Activated naive CD4-positive, alpha-beta T cell treated with anti-CD3 and anti-CD28 coated beads, Interleukin-2, amount 50 U/mL, for 72 hours (primary cell): ENCODE measurements at regions not wholly inside any gene's neighbourhood (a gene's known extent, or its start where the extent isn't known, plus 50 kb on each side); places are given as distances from the start of the nearest gene placed in this dataset.

ENCODE experiments used
- ATAC-seq, 2 donors: fragments of 150-1000 bp; cut with Tn5 transposase; 2 replicates each; pipeline ENCODE4 v1.10.0; 2021; ENCODE audit warnings: mild to moderate bottlenecking in 2 of 2, moderate library complexity in 2 of 2
- DNase-seq, 2 donors: peaks; one replicate each; pipeline ENCODE4 v3.0.0; 2021 to 2022; ENCODE audit warnings: low spot score in 2 of 2
- H3K27ac Mint-ChIP-seq, 2 donors: one replicate each; pipeline ENCODE4 v1.8.0; 2022; ENCODE audit warnings: mild to moderate bottlenecking in 2 of 2, mixed read lengths in 2 of 2
- H3K36me3 Mint-ChIP-seq, 2 donors: one replicate each; pipeline ENCODE4 v1.8.0; 2022; ENCODE audit warnings: mixed read lengths in 2 of 2
- H3K9me3 Mint-ChIP-seq, 2 donors: one replicate each; pipeline ENCODE4 v1.8.0; 2022; ENCODE audit warnings: mixed read lengths in 2 of 2

- no peak for DNase-seq
- H3K9me3 Mint-ChIP-seq = peaks cover 3 to 4% of the 10 kb centered on the region in 2 donors
- peak overlapping the region in 1 of 2 donors; percentile 58 for H3K27ac Mint-ChIP-seq
- no peak for ATAC-seq
- peaks cover 9 to 16% of the 10 kb centered on the region in 2 donors for H3K36me3 Mint-ChIP-seq
Observed at GRCh38 chr12:92027701-92028440, 117.8 kb downstream of the BTG1 start.

DNA sequence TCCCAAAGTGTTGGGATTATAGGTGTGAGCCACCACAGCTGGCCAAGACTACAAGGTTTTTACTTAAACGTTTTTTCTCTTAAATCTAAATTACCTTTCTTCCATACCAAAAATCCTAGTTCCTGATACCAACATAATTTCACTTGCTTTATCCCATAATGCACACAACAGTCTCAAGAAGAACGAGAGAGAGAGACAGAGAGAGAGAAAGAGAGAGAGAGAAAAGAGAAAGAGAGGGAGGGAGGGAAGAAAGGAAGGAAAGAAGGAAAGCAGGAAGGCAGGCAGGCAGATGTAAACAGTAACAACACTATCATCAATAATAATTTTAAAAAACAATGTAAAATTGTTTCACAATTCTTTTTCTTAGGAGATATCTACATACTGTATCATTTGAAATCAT lies 118.4 kb downstream of the BTG1 start:
- H3K27ac Mint-ChIP-seq = peak overlapping the region in 1 of 2 donors; percentile 58
- H3K36me3 Mint-ChIP-seq = peaks cover 5 to 14% of the 10 kb centered on the region in 2 donors
- no peaks in the 10 kb centered on the region for H3K9me3 Mint-ChIP-seq
- ATAC-seq (no peak), DNase-seq (no peak)

GRCh38 chr12:92025462-92026207 lies 120.0 kb downstream of the BTG1 start:
- Mint-ChIP-seq H3K27ac (peak overlapping the region in 1 of 2 donors; percentile 51), H3K36me3 (peaks cover 9% of the 10 kb centered on the region in 2 donors), H3K9me3 (no peaks in the 10 kb centered on the region)
- DNase-seq (no peak), ATAC-seq (peak; percentile 11 to 46)

- Mint-ChIP-seq H3K27ac (peak overlapping the region in 1 of 2 donors; percentile 42), H3K36me3 (peaks cover 13 to 27% of the 10 kb centered on the region in 2 donors), H3K9me3 (peaks cover 6 to 12% of the 10 kb centered on the region in 2 donors)
- no peak for DNase-seq
- ATAC-seq = no peak
Observed at GRCh38 chr12:92022093-92022492, 123.6 kb downstream of the BTG1 start.

DNA sequence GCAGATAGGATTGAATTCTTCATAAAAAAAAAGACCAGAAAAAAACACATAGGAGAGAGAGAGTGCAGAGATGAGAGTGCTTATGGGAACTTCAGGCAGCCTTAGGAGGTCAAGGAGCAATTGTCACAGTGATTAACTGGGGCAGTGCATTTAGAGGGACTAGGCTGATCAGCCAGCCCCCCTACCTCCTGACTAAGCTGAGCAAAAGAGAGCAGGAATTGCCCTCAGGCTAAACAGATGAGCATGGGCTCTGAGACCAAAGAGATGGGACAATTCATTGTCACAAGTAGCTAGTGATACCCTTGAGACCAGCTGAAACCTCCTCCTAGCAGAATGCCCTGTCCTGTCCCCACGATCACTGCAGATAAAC lies 124.0 kb downstream of the BTG1 start:
- ATAC-seq (no peak), DNase-seq (no peak)
- H3K36me3 Mint-ChIP-seq = peaks cover 17 to 30% of the 10 kb centered on the region in 2 donors
- H3K27ac Mint-ChIP-seq = peak overlapping the region; percentile 42 to 45
- H3K9me3 Mint-ChIP-seq = peaks cover 6 to 15% of the 10 kb centered on the region in 2 donors

DNA sequence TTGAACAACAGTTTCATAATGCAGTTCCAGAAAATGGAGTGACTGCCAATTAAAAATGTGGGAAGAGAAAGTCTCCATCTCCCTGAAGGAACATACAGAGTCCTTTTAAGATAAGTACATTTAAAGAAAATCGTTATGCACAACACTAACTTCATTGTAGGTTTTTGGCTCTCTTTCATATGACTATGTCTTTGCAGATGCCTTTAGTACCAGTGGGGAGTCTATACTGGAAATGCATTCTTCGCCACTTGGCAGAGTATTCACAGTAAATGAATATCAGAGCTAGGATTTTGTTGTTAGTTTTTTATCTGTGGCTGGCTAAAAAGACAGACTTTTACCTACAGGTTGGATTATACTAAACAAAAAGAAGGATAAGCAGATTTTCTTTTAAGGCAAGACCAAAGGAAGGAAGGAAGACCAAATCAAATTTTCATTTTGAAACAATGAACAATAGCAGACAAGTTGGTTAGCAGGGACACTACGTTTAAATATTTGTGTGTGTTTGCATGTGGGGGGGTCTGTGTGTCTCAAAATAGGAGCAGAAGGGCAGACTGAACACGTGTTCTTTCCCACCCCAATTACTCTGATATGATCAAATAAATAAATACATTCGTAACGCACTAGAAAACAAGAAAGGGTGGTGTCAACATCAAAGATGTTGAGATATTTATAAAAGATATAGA lies 124.5 kb downstream of the BTG1 start:
- Mint-ChIP-seq H3K27ac (peak overlapping the region; percentile 42 to 45), H3K9me3 (peaks cover 6 to 15% of the 10 kb centered on the region in 2 donors), H3K36me3 (peaks cover 20 to 30% of the 10 kb centered on the region in 2 donors)
- ATAC-seq (no peak), DNase-seq (no peak)

DNA sequence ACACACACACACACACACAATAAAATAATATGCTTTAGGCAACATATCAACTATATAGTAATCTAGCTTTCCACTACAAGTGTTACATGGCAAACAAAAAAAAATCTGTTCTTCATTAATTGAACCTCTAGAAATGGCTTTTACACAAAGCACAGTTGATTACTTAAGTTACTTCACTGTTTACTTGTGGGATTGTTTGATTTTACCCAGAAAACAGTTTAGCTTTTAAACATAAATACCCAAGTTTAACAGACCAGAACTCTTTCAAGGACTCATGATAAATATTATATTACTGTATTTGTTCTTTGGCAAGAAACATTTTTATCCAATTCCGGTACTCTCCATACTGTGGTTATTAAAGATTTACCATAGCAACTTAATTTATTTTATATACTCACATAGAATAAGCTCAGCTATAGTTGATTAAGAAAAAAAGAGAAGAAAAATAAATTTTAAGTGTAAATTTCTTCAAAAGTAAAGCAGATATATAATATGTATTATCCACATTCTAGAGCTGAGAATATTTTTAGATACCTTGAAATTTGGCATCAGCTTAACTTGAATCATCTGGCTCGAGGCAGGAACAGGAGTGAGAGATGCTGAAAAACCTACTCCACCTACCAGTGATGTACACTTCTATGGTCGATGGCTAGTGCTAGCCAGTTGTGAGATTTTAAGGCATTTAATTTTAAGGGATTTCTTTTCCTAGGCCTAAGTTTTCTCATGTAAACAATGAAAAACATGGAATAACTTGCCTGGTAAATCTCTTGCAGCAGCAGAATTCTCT lies 126.0 kb downstream of the BTG1 start:
- Mint-ChIP-seq H3K9me3 (peaks cover 6 to 15% of the 10 kb centered on the region in 2 donors), H3K27ac (no peak overlapping the region), H3K36me3 (peaks cover 20 to 36% of the 10 kb centered on the region in 2 donors)
- DNase-seq (no peak), ATAC-seq (no peak)

DNA sequence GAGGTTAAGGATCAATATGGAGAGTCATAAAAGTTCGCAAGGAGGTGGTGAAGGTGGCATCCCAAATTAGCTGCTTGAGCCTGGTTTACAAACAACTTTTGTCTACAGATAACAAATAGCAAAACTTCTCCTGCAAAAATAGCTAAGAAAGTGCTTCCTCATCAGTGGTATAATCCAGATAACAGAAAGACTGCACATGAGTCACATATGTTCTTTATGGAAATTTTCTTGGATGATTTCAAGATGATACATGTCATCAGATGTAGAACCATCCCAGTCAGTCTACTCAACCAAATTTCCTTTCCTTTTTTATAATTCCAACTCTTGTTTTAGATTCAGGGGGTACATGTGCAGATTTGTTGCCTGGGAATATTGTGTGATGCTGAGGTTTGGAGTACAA lies 133.0 kb downstream of the BTG1 start:
- no peak overlapping the region for H3K27ac Mint-ChIP-seq
- peaks cover 13 to 20% of the 10 kb centered on the region in 2 donors for H3K36me3 Mint-ChIP-seq
- H3K9me3 Mint-ChIP-seq = peaks cover 0 to 8% of the 10 kb centered on the region in 2 donors
- DNase-seq (no peak), ATAC-seq (no peak)

DNA sequence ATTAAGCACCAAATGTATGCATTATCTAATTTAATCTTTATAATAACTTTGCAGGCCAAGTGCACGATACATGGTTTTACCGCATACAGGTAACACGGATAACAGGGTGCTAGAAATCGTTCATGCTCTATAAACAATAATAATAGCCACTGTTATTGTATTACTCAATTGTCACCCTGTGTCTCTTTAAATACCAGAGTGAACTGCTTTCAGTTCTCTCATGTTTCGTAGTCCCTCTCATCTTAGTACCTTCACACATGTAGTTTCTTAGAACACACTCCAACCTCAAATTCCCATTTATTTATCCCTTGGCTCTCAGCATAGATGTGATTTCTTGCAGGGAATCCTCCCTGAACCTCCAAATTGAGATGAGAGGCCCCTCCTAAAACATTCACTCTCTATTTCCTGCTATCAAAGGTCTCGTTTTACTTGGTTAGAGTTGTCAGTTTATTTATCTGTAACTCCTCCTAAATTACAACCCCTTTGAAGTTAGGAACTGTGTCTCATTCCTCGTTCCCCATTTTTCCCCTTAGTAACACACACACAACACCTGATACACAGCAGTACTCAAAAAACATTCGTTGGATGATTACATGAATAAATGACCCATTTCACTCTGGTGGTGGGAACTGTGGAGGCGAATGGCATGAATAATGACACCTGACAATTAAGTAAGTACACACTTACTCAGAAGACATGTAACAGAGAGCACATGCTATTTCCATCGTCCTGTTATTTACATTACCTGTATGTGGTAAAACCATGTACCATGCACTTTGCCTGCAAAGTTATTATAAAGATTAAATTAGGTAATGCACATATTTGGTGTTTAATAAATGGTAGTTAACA lies 134.6 kb downstream of the BTG1 start:
- ATAC-seq = peak; percentile 69 to 81
- no peak for DNase-seq

DNA sequence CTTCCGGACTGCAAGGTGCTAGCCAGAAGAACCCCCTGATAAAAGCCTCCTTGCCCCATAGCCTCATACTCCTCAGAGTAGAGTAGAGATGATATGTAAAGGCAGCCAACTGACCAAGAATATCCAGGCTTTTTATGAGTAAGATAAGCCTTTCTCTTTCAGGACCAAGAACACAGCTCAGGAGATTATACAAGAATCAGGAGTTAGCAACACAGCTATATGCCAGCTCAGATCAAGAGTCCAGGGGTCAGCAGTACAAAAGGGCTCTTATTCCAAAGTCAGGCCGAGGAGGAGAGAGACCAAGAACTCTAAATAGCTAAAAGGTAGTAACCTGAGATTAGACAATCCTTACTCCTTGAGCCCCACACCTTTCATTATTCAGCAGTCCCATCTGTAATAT lies 135.3 kb downstream of the BTG1 start:
- H3K36me3 Mint-ChIP-seq = peaks cover 5 to 19% of the 10 kb centered on the region in 2 donors
- DNase-seq = no peak
- H3K9me3 Mint-ChIP-seq = peaks cover 3 to 11% of the 10 kb centered on the region in 2 donors
- H3K27ac Mint-ChIP-seq = peak overlapping the region; percentile 23 to 25
- peak in 1 of 2 donors; percentile 57 for ATAC-seq

More for the DNA sequence above, 134.6 kb downstream of the BTG1 start:
- Mint-ChIP-seq H3K27ac (peak overlapping the region; percentile 53 to 84), H3K9me3 (peaks cover 3 to 8% of the 10 kb centered on the region in 2 donors), H3K36me3 (peaks cover 5 to 21% of the 10 kb centered on the region in 2 donors)

- DNase-seq = no peak
- peak overlapping the region in 1 of 2 donors; percentile 2 for H3K27ac Mint-ChIP-seq
Observed at GRCh38 chr12:92008345-92008744, 137.3 kb downstream of the BTG1 start.

DNA sequence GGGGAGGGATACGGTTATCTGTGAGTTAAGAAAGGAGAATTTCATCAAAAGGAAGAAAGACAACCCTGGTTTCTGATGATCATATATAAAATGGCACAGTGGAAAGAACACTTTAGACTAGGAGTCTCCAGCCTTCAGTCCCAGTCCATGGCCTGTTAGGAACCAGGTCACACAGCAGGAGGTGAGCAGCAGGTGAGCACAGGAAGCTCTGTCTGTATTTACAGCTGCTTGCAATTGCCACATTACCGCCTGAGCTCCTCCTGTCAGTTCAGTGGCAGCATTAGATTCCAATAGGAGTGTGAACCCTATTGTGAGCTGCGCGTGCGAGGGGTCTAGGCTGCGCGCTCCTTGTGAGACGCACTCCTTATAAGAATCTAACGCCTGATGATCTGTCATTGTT lies 137.9 kb downstream of the BTG1 start:
- DNase-seq = no peak
- Mint-ChIP-seq H3K9me3 (peaks cover 3 to 15% of the 10 kb centered on the region in 2 donors), H3K27ac (no peak overlapping the region), H3K36me3 (peaks cover 5 to 18% of the 10 kb centered on the region in 2 donors)
- no peak for ATAC-seq

More at GRCh38 chr12:92008345-92008744, 137.3 kb downstream of the BTG1 start:
- Mint-ChIP-seq H3K36me3 (peaks cover 5 to 24% of the 10 kb centered on the region in 2 donors), H3K9me3 (peaks cover 3 to 15% of the 10 kb centered on the region in 2 donors)
- ATAC-seq = no peak

DNA sequence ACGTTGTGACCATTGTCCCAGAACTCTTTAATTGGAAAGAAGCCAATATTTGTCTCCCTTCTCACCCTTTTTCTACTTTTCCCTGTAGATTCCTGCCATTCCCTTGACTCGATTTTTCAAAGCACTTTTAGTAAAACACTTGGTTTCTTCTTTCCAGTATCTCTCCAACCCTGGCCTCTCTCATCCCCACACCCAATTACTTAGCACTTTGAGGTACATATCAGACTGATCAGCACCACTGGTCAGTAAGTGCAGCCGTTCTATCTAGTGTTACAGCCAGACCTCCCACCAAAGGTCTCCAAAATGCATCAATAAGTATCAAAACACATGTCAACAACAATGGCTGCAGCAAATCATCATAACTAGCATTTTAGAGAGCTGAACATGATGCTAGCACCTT lies 141.9 kb downstream of the BTG1 start:
- ATAC-seq (no peak), DNase-seq (no peak)
- H3K9me3 Mint-ChIP-seq = peaks cover 10 to 29% of the 10 kb centered on the region in 2 donors
- H3K36me3 Mint-ChIP-seq = peaks cover 16 to 43% of the 10 kb centered on the region in 2 donors
- H3K27ac Mint-ChIP-seq = peak overlapping the region in 1 of 2 donors; percentile 68

GRCh38 chr12:92002673-92003382 lies 142.8 kb downstream of the BTG1 start:
- DNase-seq (no peak), ATAC-seq (peak in 1 of 2 donors; percentile 63)
- H3K36me3 Mint-ChIP-seq = peaks cover 23 to 51% of the 10 kb centered on the region in 2 donors
- H3K9me3 Mint-ChIP-seq = peaks cover 16 to 29% of the 10 kb centered on the region in 2 donors
- peak overlapping the region in 1 of 2 donors; percentile 68 for H3K27ac Mint-ChIP-seq

GRCh38 chr12:92002195-92002649 lies 143.4 kb downstream of the BTG1 start:
- ATAC-seq (peak in 1 of 2 donors; percentile 63), DNase-seq (no peak)
- Mint-ChIP-seq H3K36me3 (peaks cover 23 to 54% of the 10 kb centered on the region in 2 donors), H3K9me3 (peaks cover 16 to 31% of the 10 kb centered on the region in 2 donors), H3K27ac (peak overlapping the region in 1 of 2 donors; percentile 68)
